RCC 7860 (cell line): ENCODE measurements at regions not wholly inside any gene's neighbourhood (a gene's known extent, or its start where the extent isn't known, plus 50 kb on each side); places are given as distances from the start of the nearest gene placed in this dataset.

Source experiments
- DNase-seq: peaks from one replicate; pipeline ENCODE4 v3.0.0-alpha.2; 2015; ENCODE audit warnings: low spot score
- FAIRE-seq: peaks from 2 replicates; lab custom pipeline; 2012; peaks lifted over from hg19 to GRCh38; lab: Jason Lieb, UNC

GRCh38 chr12:67928621-67929383, 60.4 kb upstream of the IFNG-AS1 start:
- FAIRE-seq (no peak), DNase-seq (no peak)

GRCh38 chr12:67929384-67929772, 59.9 kb upstream of the IFNG-AS1 start:
- FAIRE-seq (no peak), DNase-seq (no peak)

GRCh38 chr12:67937822-67938221, 51.4 kb upstream of the IFNG-AS1 start:
- no peak for FAIRE-seq
- no peak for DNase-seq
